GM18519 (cell line): ENCODE measurements at regions not wholly inside any gene's neighbourhood (a gene's known extent, or its start where the extent isn't known, plus 50 kb on each side); places are given as distances from the start of the nearest gene placed in this dataset.

Experiments
- ATAC-seq: cut with Tn5 transposase; IDR thresholded peaks from one replicate; pipeline ENCODE4 v1.9.1; 2021; ENCODE audit warnings: mild to moderate bottlenecking, moderate library complexity; ENCODE audit not compliant: unreplicated experiment, low FRiP score

- ATAC-seq, result no peak
Measured at GRCh38 chr18:56383349-56383748, 255.0 kb downstream of the TXNL1 start.

DNA sequence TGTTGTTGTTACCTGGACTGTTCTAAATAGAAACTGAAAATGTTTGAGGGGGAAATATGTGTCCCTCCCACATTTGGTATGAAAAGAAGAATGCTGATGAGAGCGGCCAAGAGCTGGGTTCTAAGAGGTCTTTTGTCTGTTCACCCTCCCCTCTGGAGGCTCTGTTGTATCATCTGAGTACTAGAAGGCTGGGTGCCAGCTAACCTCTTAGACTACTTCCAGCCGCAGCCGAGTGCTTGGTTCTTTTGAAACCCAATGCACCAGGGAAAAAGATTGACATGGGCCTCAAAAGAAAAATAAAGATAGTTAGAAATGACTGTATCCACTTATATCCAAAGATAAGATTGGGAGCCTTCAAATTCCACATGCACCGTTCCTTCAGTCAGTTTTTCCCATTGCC, 255.9 kb downstream of the TXNL1 start:
- ATAC-seq, result no peak

DNA sequence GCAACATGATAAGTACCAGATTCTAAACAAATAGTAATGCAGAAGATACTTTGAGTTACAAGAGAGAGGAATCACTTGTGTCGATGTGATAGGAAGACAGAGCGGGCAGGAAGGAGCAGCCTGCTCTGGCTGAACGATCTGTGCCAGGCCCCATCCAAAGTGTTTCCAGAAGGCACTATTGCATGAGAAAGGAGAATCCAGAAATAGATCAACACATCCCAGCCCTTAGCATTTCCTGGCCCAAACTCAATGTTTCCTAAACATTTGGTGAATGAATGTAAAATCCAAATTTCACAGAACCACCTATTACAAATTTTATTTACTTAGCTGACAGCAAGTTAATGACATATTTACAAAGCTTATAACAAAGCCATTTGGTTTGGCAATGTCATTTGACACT, 257.2 kb downstream of the TXNL1 start:
- ATAC-seq, result no peak

- no peak for ATAC-seq
Measured at GRCh38 chr18:56380685-56381084, 257.7 kb downstream of the TXNL1 start.

- no peak for ATAC-seq
Measured at GRCh38 chr18:56379256-56379655, 259.1 kb downstream of the TXNL1 start.

- ATAC-seq, result no peak
Measured at GRCh38 chr18:56377231-56377630, 261.2 kb downstream of the TXNL1 start.

DNA sequence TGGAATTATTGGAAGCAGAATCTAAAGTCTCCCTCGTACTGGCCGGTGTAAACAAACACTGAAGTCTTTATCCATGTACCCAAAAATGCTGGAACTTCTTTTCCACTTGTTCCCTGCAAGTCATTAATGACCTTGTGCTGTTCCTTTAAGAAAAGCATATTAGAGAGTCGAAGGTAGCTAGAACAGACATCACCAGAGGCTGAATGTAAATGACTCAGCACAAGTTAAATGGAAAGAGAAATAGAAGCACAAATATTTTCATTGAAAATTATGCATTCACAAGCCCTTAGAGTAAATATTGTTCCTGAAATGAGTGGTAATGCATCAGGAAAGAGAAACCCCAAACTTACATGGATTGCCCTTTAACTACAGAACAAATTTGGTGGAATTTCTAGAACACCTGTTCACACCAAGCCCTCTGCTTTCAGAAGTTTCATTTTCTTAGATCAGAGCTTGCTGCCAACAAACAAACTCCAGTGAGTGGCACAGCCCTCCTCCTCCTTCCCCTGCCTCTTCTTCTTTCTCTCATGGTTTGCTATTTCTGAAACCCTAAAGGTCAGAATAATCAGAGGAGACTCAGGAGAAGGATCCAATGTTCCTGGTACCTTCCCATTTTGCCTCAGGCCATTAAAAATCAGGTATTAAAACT, 264.3 kb downstream of the TXNL1 start:
- ATAC-seq, result no peak

- ATAC-seq, result no peak
Measured at GRCh38 chr18:56373601-56374000, 264.8 kb downstream of the TXNL1 start.

DNA sequence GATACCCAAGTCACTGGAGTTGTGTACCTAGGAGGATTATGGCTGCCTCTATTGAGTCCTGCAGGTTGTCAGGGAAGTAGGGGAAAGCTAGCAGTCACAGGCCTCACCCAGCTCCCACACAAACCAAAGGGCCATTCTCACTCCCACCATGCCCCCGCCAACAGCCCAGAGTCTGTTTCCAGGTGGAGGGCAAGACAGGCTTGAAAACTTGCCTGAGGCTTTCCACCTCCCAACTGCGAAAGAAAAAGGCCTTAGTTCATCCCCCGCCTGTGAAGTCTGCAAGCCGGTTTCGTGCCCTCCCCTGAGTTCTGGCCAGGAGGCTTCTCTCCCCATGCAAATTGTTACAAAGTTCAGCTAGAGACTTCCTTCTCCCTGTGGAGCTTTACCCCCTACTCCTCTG, 270.3 kb downstream of the TXNL1 start:
- no peak for ATAC-seq

DNA sequence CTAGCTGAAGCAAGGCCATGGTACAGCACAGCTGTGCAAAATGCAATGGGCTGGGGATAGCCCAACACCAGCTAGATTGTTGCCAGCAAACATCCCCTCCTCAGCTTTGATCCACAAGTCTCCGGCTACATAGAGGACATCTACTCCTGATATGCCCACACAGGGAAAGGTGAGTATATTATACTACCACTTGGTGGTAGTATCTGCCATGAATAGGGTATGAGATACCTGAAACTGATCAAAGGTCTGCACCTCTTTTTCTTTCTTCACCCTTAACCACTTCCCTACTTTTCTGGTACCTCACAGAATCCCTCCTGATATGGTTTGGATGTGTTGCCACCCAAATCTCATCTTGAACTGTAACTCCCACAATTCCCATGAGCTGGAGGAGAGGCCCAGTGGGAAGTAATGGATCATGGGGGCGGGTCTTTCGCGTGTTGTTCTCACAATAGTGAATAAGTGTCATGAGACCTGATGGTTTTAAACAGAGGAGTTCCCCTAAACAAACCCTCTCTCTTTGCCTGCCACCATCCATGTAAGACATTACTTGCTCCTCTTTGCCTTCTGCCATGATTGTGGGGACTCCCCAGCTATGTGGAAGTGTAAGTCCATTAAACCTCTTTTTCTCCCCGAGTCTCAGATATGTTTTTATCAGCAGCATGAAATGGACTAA, 279.6 kb downstream of the TXNL1 start:
- no peak for ATAC-seq

GRCh38 chr18:56353663-56354260, 284.6 kb downstream of the TXNL1 start:
- no peak for ATAC-seq

- ATAC-seq, result no peak
Measured at GRCh38 chr18:56351911-56352500, 286.4 kb downstream of the TXNL1 start.

- no peak for ATAC-seq
Measured at GRCh38 chr18:56337507-56337906, 300.9 kb downstream of the TXNL1 start.

DNA sequence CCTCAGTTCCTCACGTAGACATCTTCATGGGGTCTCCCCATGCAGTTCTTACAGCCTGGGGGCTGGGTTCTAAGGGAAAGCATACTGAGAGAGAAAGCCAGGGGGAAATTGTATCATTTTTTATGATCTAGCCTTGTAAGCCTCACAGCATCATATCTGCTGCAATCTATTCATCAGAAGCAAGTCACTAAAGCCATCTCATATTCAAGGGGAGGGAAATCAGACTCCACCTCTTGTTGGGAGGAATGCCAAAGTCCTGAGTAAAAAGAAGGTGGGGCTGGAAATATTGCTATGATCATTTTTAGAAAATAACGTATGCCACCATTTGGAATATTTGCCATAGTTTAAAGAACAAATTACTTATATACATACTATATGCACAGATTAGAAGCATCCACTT, 304.6 kb downstream of the TXNL1 start:
- no peak for ATAC-seq

GRCh38 chr18:56333146-56333545, 305.2 kb downstream of the TXNL1 start:
- no peak for ATAC-seq

GRCh38 chr18:56332371-56332770, 306.0 kb downstream of the TXNL1 start:
- ATAC-seq, result no peak

DNA sequence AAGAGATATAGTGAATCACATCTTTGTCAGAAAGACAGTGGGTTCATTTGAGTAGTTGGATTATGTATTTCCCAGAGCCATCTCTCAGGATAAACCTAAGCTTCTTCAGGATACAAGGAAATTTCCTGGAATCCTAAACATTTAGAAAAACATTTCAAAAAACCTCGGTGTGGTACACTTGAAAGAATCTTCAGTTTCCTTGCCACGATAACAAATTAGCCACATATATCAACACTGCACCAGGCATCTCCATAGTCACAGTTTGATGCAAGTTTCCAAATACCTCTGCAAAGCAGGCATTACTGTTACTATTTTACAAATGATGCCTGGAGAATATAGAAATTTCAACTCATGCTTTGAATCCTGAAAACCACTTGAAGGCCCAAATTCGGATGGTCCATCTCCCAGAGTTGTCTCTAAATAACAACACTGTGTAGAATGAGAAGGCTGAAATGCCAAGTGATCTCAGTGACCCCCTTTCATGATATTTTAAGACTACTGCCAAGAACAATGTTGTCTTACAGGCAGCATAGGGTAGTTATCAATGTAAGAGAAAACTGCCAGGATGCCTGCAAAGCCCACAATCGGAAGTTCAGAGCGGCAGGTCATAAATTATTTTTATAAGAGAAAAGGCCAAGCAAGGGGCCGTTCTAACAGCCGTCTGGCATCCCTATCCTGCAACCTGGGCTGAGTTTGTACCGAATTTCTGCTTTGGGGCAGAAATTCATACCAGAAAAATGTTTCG, 307.9 kb downstream of the TXNL1 start:
- no peak for ATAC-seq

GRCh38 chr18:56329536-56329935, 308.9 kb downstream of the TXNL1 start:
- no peak for ATAC-seq

GRCh38 chr18:56327191-56327885, 311.1 kb downstream of the TXNL1 start:
- no peak for ATAC-seq

DNA sequence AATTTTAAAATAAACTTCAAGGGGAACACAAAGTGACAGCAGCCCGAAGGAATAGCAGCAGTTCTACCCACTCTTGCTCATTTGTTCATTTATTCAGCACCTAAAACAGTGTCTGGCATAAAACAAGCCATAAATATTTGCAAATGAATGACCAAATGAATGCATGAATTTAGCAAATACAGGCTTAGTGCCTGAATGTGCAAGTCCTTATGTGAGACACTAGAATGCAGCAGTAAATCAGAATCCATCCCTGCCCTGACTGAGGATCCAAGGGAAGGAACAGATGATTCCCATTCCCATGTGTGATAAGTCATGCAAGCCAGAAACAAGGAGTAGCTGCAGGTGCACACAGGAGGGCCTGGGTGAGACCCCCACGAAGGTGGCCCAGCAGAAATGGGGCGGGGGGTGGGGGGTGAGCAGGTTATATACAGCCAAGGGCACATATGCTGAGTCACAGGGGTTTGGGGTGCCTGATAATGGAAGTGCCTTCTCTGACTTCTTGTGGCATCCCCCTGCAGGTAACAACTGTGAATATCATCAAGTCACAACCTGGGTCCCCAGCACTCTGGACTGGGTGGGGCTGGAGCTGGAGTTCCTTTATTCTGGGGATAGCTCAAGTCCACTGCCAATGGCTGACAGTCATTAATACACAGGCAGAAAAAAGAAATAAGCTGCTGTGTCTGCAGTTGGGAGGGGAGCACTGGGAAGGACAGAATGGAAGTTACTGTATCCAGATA, 311.9 kb downstream of the TXNL1 start:
- ATAC-seq, result no peak
